Prostate gland (tissue), 2 donors: ENCODE measurements at regions not wholly inside any gene's neighbourhood (a gene's known extent, or its start where the extent isn't known, plus 50 kb on each side); places are given as distances from the start of the nearest gene placed in this dataset.

Source experiments
- DNase-seq: peaks from one replicate; pipeline ENCODE4 v3.0.0-alpha.2; 2019; ENCODE audit warnings: low spot score
- H3K27ac ChIP-seq, 2 donors: fragments of 200-600 bp; sonication (generic); 2 replicates each; pipeline ENCODE4 v1.5.1; 2017 to 2019
- H3K27me3 ChIP-seq: fragments of 200-600 bp; sonication (generic); replicated peaks from 2 replicates; pipeline ENCODE4 v1.5.1; 2019; ENCODE audit not compliant: insufficient read depth
- H3K36me3 ChIP-seq, 2 donors: fragments of 200-600 bp; sonication (generic); 1 replicate in 1 of 2; 2 replicates in 1 of 2; pipeline versions ENCODE4 v1.5.1 to v1.8.1; 2017 to 2019
- H3K4me1 ChIP-seq: fragments of 200-600 bp; sonication (generic); replicated peaks from 2 replicates; pipeline ENCODE4 v1.5.1; 2019
- H3K4me3 ChIP-seq, 2 donors: fragments of 200-600 bp; sonication (generic); 2 replicates each; pipeline ENCODE4 v1.5.1; 2017 to 2019
- H3K9me3 ChIP-seq: fragments of 200-600 bp; sonication (generic); 2 replicates; pipeline ENCODE4 v1.5.1; 2017
- POLR2A ChIP-seq: fragments of 450-650 bp; IDR thresholded peaks from one replicate; pipeline ENCODE4 v1.6.1; 2016; ENCODE audit warnings: antibody characterized with exemption, mild to moderate bottlenecking
- POLR2AphosphoS5 ChIP-seq: sonication (generic); formaldehyde crosslinking; IDR thresholded peaks from one replicate; pipeline ENCODE4 v1.6.1; 2017; ENCODE audit warnings: antibody characterized with exemption
- WGBS: methylation state at CpG from one replicate; pipeline ENCODE4 v1.1.5; 2018; 5-methylcytosine and 5-hydroxymethylcytosine counted together
- intact Hi-C: fragments of 100-400 bp; cut with DNase I; formaldehyde crosslinking; loops from one replicate; pipeline ENCODE4 v1.14.2; 2022
- TF ChIP-seq, protein P1 (sequence below), 4 experiments: fragments of 200-600 bp in 2 of 4; fragments of 450-650 bp in 2 of 4; sonication (generic) in 2 of 4; IDR thresholded peaks; 1 replicate in 3 of 4; 2 replicates in 1 of 4; pipeline ENCODE4 v1.5.1; 2016 to 2019; ENCODE audit warnings: antibody characterized with exemption in 4 of 4, mild to moderate bottlenecking in 2 of 4, moderate library complexity in 2 of 4

DNA sequence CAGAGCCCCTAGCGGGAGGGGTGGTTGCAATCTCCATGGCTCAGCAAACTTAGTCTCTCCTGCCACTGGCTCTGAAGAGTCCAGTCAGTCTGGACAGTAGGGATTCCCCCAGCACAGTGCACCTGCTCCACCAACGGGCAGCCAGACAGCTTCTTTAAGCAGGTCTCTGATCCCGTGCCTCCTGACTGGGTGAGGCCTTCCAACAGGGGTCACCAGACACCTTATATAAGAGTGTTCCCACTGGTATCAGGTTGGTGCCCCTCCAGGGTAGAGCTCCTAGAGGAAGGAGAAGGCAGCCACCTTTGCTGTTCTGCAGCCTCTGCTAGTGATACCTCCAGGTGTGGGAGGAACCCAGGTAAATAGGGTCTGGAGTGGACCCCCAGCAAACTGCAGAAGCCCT lies 1393.4 kb downstream of the STIM2 start:
- WGBS = 89% methylated on average over 3 of the region's 3 CpGs
- no peak for DNase-seq
- Histone ChIP-seq H3K27ac (no peak overlapping the region), H3K4me1 (no peaks in the 10 kb centered on the region), H3K36me3 (no peaks in the 10 kb centered on the region), H3K9me3 (no peaks in the 10 kb centered on the region), H3K4me3 (no peak overlapping the region), H3K27me3 (no peaks in the 10 kb centered on the region)
- TF ChIP-seq POLR2AphosphoS5 = no peak
- no peak for TF ChIP-seq POLR2A
- TF ChIP-seq, protein P1, sequence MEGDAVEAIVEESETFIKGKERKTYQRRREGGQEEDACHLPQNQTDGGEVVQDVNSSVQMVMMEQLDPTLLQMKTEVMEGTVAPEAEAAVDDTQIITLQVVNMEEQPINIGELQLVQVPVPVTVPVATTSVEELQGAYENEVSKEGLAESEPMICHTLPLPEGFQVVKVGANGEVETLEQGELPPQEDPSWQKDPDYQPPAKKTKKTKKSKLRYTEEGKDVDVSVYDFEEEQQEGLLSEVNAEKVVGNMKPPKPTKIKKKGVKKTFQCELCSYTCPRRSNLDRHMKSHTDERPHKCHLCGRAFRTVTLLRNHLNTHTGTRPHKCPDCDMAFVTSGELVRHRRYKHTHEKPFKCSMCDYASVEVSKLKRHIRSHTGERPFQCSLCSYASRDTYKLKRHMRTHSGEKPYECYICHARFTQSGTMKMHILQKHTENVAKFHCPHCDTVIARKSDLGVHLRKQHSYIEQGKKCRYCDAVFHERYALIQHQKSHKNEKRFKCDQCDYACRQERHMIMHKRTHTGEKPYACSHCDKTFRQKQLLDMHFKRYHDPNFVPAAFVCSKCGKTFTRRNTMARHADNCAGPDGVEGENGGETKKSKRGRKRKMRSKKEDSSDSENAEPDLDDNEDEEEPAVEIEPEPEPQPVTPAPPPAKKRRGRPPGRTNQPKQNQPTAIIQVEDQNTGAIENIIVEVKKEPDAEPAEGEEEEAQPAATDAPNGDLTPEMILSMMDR (IDR thresholded peaks at IDR 0.05) = no peak
- intact Hi-C loops = no loop called here

DNA sequence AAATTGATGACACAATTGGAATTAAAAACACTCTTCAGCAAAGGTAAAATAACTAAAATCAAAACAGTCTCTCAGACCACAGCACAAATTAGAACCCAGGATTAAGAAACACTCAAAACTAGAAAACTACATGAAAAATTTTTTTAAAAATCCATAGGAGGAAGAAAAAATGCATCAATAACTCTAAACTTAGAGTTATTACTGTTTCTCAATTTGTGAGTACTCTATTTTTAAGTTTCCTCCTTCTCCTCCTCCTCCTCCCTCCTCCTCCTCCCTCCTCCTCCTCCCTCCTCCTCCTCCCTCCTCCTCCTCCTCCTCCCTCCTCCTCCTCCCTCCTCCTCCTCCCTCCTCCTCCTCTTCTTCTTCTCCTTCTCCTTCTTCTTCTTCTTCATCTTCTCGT lies 1395.7 kb downstream of the STIM2 start:
- Histone ChIP-seq H3K4me3 (no peak overlapping the region), H3K27ac (no peak overlapping the region), H3K27me3 (no peaks in the 10 kb centered on the region), H3K4me1 (no peaks in the 10 kb centered on the region), H3K9me3 (no peaks in the 10 kb centered on the region), H3K36me3 (no peaks in the 10 kb centered on the region)
- TF ChIP-seq POLR2A = no peak
- no peak for TF ChIP-seq POLR2AphosphoS5
- TF ChIP-seq, protein P1 (IDR thresholded peaks at IDR 0.05) = no peak
- intact Hi-C loops = no loop called here
- DNase-seq = no peak
- WGBS = 81% methylated on average over 1 of the region's 1 CpG

DNA sequence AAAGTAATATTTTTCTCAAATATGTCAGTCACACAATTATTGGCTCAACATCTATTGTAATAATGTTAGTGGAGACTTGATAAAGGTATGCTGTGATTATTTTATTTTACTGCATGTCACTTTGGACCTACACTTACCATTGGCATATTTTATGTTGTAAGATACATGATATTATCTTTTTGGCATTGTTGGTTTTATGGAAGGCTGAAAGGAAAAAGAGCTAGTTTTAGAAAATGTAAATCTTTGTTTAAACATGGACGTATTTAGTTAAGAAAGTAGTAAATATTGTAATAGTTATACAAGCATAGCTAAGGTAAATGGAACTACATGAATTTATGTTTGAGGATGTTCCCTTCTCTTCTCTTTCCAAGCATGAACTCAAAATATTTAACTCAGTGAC lies 1399.3 kb downstream of the STIM2 start:
- no peaks in the 10 kb centered on the region for H3K4me1 ChIP-seq
- WGBS = 29% methylated on average over 1 of the region's 1 CpG
- H3K9me3 ChIP-seq = no peaks in the 10 kb centered on the region
- no peak overlapping the region for H3K4me3 ChIP-seq
- no peaks in the 10 kb centered on the region for H3K27me3 ChIP-seq
- H3K27ac ChIP-seq = no peak overlapping the region
- no peak for TF ChIP-seq POLR2A
- peak; percentile 13 for TF ChIP-seq POLR2AphosphoS5
- TF ChIP-seq, protein P1 (IDR thresholded peaks at IDR 0.05) = no peak
- intact Hi-C loops = no loop called here
- DNase-seq = no peak
- no peaks in the 10 kb centered on the region for H3K36me3 ChIP-seq

DNA sequence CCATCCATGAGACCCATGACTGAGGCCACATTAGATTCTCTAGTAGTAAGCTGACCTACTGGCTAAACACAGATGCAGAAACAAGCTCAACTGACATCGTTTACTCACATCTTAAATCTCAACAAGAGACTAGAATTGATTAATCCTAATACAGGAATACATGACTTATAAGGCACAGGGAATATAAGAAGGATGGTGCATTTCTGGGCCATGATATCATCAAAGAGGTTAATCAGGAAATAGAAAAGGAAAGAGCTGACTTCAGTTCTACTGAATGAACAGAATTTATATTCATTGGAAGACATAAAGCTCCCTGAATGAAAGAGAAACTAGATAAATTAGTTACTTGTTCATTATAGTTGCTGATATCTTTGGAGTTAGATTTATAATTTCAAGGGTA lies 1406.5 kb downstream of the STIM2 start:
- no peaks in the 10 kb centered on the region for H3K9me3 ChIP-seq
- DNase-seq = no peak
- no peak overlapping the region for H3K4me3 ChIP-seq
- no peaks in the 10 kb centered on the region for H3K27me3 ChIP-seq
- H3K4me1 ChIP-seq = no peaks in the 10 kb centered on the region
- TF ChIP-seq, protein P1 (IDR thresholded peaks at IDR 0.05) = no peak
- TF ChIP-seq POLR2A (no peak), POLR2AphosphoS5 (no peak)
- 96% methylated on average over 1 of the region's 1 CpG for WGBS
- H3K36me3 ChIP-seq = no peaks in the 10 kb centered on the region
- H3K27ac ChIP-seq = no peak overlapping the region
- intact Hi-C loops = no loop called here

DNA sequence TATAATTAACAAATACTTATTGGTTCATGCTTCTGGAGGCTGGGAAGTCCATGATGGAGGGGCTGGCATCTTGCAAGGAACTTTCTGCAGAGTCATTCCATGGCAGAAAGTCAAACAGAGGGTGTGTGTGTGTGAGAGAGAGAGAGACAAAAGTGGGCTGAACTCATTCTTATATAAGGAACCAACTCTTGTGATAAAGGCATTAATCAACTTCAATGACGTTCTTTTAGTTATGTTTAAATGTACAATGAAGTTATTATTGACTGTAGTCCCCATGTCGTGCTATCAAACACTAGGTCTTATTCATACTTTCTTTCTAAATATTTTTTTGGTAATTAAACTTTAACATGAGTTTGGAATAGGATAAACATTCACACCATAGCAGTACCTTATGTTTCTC lies 1408.8 kb downstream of the STIM2 start:
- TF ChIP-seq POLR2A = no peak
- TF ChIP-seq, protein P1 (IDR thresholded peaks at IDR 0.05) = no peak
- no peak for TF ChIP-seq POLR2AphosphoS5
- Histone ChIP-seq H3K4me3 (no peak overlapping the region), H3K4me1 (no peaks in the 10 kb centered on the region), H3K27me3 (no peaks in the 10 kb centered on the region), H3K9me3 (no peaks in the 10 kb centered on the region), H3K27ac (no peak overlapping the region), H3K36me3 (no peaks in the 10 kb centered on the region)
- 56% methylated on average over 2 of the region's 2 CpGs for WGBS
- no peak for DNase-seq
- intact Hi-C loops = no loop called here
